NCI-H2196 (cell line): ENCODE measurements at regions not wholly inside any gene's neighbourhood (a gene's known extent, or its start where the extent isn't known, plus 50 kb on each side); places are given as distances from the start of the nearest gene placed in this dataset.
"Not testable (repeated sequence)": the region's sequence is repeated elsewhere in the genome, so short reads cannot be mapped to it uniquely, and the experiment has no call there.

Experiments used
- DNase-seq: peaks from one replicate; lab custom pipeline; 2025; ENCODE audit not compliant: unreplicated experiment; lab: John Stamatoyannopoulos, UW

DNA sequence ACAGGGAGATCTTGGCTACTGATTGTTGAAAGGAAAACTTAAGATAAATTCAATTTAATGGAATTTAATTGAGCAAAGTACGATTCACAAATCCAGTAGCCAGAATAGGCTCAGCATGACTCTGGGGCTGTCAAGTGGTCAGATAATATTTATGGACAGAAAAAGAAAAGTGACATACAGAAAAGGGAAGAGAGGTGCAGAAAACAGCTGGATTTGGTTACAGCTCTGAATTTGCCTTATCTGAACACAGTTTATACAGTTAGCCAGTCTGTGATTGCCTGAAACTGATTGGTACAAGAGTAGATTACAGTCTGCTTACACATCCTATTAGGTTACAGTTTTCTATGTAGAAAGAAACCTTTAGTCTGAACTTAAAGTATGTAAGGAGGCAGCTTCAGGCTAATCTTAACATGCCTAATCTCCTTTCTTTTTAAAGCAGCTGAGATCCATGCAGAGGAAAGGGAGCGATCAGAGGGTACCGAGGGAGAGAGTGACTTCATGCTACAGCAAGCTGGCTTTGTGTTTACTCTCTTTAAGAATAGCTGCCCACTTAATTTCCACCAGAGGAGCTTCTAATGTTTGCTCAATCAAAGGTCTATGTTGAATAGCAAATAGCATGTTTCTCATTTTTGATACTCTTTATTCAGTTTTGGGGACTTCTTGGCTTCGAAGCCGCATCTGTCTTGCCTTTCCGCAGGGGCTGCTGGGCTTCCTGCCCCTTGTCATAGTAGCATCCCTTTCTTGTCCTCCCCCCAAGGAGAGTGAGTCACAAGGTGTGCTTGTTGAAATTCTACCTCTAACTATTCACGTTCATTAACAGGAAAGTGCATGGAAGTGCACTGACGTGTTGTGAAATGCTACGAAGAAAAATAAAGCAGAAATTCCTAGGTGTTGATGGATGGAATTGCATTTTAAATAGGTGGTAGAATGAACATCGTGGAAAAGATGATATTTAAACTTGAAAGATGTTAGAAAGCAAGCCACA is 761.2 kb downstream of the TAF11L14 start:
- no peak for DNase-seq

DNA sequence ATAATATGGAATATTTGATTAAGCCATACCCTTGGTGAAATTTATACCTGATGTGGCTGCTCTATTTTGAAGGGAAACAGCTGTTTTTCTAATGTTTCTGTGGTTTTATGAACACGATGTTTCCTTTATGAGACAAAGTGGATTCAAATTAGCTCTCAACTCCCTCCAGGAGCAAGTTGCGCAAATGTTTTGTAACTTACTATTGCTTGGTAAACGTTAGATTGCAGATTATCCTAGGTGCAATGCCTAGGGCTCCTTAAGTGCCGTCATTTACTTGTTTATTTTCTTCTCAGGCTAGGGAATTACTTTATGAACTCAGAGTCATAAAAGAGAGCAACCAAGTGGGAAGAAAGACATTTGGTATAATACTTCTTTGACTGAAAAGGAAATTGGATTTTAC is 763.1 kb downstream of the TAF11L14 start:
- no peak for DNase-seq

DNA sequence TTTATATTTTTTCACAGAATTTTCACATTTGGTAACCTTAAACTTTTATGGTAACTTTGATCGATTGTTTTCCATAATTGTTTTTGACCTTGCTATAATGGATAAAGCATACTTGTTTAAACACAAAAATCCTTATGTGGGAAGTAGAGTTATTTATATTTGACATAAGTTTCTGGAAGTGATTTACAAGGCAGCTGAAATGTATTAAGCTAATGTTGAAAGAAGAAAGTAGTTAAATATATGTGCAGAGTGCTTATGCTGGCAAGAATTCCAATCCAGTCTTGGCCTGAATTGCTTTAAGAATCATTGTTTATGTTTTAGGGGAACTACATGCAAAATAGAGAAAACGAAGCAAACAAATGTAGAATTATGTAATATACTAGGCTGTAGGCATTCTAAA is 763.6 kb downstream of the TAF11L14 start:
- no peak for DNase-seq

DNA sequence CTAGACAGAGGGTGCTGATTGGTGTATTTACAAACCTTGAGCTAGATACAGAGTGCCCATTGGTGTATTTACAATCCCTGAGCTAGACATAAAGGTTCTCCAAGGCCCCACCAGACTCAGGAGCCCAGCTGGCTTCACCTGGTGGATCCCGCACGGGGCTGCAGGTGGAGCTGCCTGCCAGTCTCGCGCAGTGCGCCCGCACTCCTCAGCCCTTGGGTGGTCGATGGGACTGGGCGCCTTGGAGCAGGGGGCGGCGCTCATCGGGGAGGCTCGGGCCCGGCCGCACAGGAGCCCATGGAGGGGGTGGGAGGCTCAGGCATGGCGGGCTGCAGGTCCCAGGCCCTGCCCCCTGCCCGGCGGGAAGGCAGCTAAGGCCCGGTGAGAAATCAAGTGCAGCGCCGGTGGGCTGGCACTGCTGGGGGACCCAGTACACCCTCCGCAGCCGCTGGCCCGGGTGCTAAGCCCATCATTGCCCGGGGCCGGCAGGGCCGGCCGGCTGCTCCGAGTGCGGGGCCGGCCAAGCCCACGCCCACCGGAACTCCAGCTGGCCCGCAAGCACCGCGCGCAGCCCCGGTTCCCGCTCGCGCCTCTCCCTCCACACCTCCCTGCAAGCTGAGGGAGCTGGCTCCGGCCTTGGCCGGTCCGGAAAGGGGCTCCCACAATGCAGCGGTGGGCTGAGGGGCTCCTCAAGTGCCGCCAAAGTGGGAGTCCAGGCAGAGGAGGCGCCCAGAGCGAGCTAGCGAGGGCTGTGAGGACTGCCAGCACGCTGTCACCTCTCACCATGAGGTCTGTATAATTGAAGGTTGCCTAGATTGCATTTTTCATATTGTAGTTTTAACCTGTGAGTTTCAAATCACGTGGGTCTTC is 765.4 kb downstream of the TAF11L14 start:
- not testable (repeated sequence) for DNase-seq

DNA sequence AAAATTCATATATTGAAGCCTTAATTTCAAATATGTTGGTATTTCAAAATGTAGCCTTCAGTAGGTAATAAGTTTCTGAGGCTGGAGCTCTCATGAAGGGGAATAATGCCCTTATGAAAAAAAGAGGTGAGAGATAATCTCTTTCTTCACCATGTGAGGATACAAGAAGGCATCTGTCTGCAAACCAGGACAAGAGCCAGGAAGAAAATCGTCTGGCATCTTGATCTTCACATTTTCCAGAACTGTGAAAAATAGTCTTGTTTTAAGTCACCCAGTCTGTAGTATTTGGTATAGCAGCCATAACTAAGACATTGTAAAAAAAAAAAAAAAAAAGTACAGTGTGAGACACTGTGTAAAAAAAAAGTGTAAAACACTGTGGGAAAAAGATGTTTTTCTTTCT is 768.9 kb downstream of the TAF11L14 start:
- no peak for DNase-seq

DNA sequence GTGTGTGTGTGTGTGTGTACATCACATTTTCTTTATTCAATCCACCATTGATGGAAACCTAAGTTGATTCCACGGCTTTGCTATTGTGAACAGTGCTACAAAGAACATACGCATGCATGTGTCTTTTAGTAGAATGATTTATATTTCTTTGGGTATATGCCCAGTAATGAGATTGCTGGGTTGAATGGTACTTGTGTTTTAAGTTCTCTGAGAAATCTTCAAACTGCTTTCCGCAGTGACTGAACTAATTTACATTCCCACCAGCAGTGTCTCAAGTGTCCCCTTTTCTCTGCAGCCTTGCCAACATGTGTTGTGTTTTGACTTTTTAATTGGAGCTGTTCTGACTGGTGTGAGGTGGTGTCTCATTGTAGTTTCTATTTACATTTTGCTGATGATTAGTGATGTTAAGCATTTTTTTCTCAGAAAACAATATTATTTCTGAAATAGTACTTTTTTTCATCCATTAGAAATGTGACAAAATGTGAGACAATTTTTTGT is 769.7 kb downstream of the TAF11L14 start:
- DNase-seq = no peak

DNA sequence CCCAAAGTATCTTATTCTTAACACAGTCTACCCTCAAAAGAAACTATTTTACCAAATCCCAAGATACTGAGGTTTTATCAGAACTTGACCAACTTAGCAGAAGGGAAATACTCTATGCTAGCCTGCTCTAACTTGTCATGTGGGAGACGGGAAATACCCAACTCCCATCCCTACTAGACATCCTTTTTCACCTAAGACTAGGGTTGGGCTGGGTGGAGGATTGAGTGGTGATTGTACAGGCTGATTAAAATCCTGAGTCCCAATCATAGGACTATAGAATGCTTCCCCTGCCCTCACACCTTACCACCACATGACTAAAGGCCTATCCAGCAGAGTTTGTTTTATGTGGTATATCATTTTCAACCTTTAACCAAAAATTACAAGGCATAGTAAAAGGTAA is 786.5 kb downstream of the TAF11L14 start:
- no peak for DNase-seq

DNA sequence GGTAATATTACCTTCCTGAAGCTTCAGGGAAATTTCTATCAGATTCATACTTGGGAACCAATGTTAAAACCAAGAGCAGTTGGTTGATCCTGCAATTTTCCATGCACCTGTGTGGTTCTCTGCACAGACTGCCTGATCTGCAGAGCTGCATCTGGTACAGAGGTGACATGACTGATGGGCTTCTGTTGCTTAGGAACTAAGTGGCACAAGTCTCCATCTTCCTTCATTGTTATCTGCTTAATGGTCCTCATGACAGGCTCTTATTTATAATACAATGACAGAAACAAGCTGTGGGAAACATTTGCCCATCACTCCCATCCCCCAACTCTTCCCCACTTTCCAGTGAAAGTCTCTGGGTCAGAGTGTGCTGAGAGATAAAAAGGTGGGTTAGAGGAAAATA is 799.1 kb downstream of the TAF11L14 start:
- no peak for DNase-seq

DNA sequence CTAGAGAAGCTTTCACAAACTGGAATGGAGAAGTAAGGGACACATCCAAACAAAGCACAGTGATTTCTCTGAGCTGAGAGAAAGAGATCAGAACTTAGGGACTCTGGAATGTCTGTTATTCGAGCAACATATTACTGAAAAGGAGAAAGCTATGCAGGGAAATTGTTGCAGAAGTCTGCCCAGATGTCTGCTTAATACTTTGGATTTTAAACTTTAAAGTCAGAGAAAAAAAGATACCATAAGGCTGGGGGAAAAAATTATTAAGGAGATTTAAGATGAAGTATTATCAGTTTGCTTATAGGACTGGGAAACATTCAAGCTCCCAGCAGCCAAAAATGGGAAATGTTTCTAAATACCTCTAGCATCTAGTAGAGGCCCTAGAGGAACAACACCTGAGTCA is 803.9 kb downstream of the TAF11L14 start:
- DNase-seq = no peak

DNA sequence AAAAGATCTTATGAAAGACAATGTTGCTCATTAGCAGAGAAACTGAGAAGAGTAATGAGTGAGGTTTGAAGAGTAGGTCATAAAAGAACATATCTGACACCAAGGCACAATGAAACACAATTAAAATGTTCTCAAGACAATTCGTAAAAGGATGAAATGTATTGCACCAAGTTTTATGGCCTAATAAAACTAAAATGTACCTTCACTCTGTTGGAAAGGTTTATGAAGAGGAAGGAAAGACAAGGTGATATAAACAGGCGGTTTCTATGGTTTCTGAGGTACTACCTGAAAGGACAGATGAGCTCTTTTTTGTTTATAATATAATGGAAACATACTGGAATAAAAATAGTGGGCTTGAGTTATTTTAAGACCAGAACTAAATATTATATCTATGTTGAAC is 821.3 kb downstream of the TAF11L14 start:
- DNase-seq = no peak

DNA sequence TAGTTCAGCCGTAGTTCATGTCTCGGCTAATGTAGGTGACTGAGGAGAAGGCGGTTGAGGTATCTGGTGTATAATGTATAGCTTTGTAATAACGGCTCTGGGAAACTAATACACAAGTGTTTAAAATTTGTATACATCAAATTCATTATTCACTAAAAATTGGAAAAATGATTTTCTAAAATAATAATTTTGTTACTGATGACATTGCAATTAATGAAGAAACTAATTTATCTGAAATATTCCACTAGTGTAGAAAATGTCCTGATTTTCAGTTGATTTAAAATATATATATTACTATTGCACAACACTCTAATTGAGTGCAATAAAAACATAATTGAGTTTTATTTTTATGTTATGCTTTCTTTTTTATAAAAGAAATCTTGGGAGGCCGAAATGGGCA is 823.0 kb downstream of the TAF11L14 start:
- DNase-seq = no peak

DNA sequence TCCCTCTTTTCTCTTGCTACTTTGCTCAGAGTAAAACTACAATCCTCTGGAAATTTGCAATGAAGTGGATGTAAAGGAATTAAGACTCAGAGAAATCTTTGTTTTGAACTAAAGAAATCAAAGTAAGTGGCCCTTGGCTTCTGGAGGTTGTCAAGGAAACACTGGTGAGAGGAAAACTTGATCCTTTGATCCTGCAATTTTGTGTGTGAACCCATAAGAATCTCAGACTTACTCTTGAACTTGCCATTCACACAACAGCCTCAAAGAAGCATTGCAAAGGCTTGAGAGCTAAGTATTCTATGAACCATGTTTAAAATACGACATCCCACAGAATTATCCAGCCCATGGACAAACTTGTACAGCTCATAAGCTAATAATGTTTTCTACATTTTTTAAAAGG is 827.5 kb downstream of the TAF11L14 start:
- no peak for DNase-seq

DNA sequence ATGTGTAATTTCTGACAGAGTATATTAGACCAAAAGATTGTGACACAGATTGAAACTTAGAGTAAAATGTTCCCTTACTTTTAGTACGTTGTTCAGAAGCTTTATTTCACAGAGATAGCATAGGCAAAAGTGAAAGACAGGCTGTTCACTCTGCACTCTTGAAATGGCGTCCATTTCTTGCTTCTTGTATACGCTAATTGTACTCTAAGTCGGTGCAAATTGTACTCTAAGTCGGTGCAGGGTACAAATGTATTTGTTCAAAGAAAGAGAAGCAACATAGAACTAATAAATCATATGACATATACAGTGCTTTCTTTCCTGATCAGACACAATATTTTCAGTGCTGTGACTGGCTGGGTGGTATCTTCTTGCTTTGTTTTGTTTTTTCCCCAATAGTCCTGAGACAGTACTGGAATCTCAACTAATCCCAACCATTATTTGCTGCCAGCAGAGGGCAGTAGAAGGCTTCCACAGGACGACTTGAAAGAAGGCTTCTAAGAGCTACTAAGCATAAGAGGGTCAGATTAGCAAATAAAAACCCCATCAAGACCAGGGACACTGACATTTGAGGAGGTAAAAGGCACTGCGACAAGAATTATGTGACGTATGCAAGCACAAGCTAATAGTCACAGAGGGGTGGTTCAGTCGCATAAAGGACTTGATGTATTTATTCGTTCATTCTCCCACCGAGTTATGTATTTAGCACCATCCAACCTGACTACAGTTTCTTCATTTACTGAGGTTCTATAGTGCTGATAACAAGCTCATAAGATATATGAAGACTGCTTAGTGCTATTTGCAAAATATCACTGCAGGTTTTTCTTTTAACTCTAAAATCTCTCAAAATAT is 831.8 kb downstream of the TAF11L14 start:
- peak; percentile 51 for DNase-seq

DNA sequence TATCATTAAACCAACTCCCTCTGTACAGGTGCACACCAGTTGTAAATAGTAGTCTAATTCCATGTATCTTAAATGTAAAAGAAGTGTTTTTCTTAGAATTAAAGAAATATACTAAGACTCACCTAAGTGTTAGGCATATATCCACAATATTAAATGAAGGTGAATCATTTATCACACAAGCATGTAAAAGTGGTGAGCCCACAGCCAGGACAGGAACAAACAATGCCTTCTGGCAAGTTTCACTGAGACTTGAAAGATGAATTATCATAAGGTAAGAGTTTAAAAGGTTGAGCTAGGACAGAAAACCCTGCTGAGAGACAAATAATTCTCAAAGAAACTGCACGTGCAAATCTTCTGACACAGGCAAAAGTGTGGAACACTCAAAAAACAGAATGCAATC is 832.5 kb downstream of the TAF11L14 start:
- DNase-seq = no peak

DNA sequence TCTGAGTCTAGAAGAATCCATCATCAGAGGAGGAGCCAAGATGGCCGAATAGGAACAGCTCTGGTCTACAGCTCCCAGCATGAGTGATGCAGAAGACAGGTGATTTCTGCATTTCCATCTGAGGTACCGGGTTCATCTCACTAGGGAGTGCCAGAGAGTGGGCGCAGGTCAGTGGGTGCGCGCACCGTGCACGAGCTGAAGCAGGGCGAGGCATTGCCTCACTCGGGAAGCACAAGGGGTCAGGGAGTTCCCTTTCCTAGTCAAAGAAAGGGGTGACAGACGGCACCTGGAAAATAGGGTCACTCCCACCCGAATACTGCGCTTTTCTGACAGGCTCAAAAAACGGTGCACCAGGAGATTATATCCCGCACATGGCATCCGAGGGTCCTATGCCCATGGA is 837.5 kb downstream of the TAF11L14 start:
- not testable (repeated sequence) for DNase-seq

DNA sequence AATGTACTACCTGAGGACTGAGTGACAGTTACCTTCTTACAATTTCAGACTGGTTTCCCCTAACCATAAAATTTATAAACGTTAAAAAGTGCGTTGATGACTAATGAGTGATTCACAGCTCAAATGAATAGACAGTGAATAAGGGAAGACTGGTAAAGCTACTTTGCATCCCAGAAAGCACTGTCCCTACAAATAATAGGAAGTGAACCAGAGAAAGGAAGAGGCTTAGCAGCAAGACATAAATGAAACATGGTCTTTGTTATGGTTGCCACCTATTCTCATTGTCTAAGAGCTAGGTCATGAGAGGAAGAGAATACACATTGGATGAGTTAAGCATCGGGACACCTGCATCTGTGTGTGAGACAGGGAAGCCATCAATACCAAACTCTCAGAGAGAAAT is 849.2 kb downstream of the TAF11L14 start:
- no peak for DNase-seq

DNA sequence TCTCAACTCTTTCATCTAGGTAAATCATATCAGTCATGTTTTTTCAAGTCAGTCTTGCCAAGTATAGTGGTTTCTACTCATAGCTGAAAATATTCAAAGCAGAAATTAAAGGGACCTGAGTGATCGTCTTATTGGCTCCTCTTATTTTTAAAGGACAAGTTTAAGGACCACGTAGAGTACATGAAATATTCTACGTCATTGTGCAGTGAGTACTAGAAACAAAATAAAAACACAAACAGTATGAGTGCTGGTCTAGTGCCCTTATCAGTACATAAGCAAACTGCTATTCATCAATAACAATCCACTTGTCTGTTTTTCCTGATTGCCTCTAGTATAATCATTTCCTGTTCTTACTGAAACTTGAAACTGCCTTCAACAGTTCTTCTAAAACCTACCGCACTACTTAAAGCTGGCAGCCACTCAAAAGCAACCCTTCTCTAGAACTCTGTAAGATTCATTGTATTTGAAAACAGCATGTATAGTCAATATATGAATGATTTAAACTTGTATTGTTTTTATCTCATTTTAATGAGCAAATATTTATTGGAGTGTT is 853.7 kb downstream of the TAF11L14 start:
- no peak for DNase-seq

DNA sequence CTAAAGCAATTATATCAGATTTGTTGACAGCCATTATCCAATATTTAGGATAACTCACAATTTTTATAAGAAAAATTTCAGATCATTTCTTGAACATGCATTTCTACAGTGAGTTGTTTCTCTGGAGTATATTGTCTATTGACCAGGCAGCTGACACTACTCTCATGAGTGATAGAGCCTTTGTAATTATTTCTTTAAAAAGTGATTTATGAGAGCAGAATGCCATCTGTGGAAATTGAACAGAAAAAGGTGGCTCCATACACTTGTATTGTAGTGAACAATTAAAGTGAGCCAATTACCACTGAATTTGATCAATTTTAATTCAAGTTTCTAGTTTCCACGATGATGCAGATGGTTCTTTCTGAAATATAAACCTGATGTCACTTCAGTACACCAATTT is 855.4 kb downstream of the TAF11L14 start:
- no peak for DNase-seq

DNA sequence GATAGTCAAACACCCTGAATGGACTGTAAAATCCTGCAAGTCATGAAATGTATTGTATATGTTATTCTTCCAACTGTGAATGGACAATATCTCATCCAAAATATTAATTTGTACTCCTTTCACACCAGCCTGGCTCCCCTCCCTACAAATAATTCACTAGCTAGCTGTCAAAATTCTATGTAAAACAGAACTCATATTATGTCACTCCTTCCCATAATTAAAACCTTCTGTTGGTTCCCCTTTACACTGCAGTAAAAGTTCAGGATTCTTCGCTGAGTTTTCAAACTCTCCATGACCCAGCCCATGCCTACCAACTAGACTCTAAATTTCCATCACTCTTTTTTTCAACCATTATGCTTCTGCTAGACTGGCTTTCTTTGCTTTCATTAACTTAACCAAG is 857.1 kb downstream of the TAF11L14 start:
- no peak for DNase-seq

DNA sequence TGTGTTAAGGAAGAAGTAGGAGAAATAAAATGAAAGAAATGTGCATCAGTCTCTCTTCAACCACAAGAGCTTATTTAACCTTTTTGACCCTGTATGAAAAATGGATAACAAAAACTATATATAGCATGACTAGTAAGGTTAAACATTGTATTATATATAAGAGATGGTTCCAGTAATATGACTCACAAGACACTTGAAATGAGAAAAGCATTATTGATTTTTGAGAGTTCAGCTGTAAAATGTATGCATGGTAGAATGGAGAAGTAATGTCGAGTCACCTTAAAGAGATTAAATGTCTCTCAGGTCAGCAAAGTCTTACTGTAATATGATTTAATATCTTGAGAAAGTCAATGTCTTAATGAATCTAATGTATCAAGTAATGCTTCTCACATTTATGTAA is 860.9 kb downstream of the TAF11L14 start:
- DNase-seq = no peak

DNA sequence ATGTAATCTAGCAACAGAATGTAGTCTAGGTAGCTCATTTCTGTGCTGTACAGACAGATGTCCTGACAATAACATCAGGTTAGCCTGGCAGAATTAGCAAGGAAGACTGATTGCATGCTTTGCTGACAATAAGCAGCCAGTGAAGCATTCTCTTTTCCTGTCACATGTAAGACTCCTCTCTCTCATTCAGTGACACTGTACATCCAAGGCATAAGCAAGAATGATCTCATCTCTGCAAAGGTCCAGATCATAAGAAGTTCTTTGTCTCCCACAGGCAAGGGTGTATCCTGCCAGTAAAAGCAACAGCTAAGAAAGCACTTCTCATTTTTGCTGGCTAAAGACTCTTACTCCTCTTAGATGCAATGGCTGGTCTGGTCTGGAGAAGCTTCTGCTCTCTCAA is 861.8 kb downstream of the TAF11L14 start:
- no peak for DNase-seq
